HEK293 (cell line): ENCODE measurements at regions not wholly inside any gene's neighbourhood (a gene's known extent, or its start where the extent isn't known, plus 50 kb on each side); places are given as distances from the start of the nearest gene placed in this dataset.

Experiments used
- CTCF ChIA-PET: fragments of 350-600 bp; formaldehyde crosslinking; extraction: SDS; loops from one replicate; lab custom pipeline; 2021; ENCODE audit warnings: antibody characterized with exemption; lab: Yijun Ruan, JAX
- POLR2A ChIA-PET: fragments of 300-600 bp; formaldehyde crosslinking; extraction: SDS; loops from one replicate; lab custom pipeline; 2020; ENCODE audit warnings: antibody characterized with exemption, inconsistent platforms; lab: Yijun Ruan, JAX
- H3K27ac ChIP-seq: fragments of 200-500 bp; sonication (Bioruptor generic); 2 replicates; pipeline ENCODE4 v1.5.1; 2014; ENCODE audit warnings: low read depth, low read length, control low read depth, inconsistent platforms; ENCODE audit errors: extremely low read depth
- H3K36me3 ChIP-seq, 2 experiments: fragments of 200-500 bp in 1 of 2; sonication (Bioruptor generic) in 1 of 2; 1 replicate in 1 of 2; 2 replicates in 1 of 2; pipeline ENCODE4 v1.5.1; 2014 to 2017; ENCODE audit warnings: inconsistent platforms in 2 of 2, low read length in 2 of 2; ENCODE audit not compliant: control insufficient read depth in 2 of 2, insufficient read depth in 1 of 2
- H3K4me1 ChIP-seq: fragments of 200-500 bp; sonication (Bioruptor generic); 2 replicates; pipeline ENCODE4 v1.5.1; 2014; ENCODE audit warnings: mild to moderate bottlenecking, low read length, inconsistent platforms; ENCODE audit not compliant: control insufficient read depth, insufficient read depth
- H3K4me3 ChIP-seq: 2 replicates; pipeline ENCODE4 v1.5.1; 2011; ENCODE audit warnings: low read depth, mild to moderate bottlenecking, control low read depth, low read length, moderate library complexity
- H3K9me3 ChIP-seq: fragments of 200-500 bp; sonication (Bioruptor generic); 2 replicates; pipeline ENCODE4 v1.5.1; 2014; ENCODE audit warnings: low read depth, low read length, inconsistent platforms; ENCODE audit not compliant: control insufficient read depth, insufficient read depth
- GLI2 ChIP-seq: fragments of 450-650 bp; formaldehyde crosslinking; IDR thresholded peaks from 2 replicates; pipeline ENCODE4; 2017; ENCODE audit warnings: missing biosample characterization, missing genetic modification characterization, low read depth, borderline replicate concordance
- IKZF3 ChIP-seq: fragments of 450-650 bp; IDR thresholded peaks from 2 replicates; pipeline ENCODE4 v1.5.0; 2018; ENCODE audit warnings: missing biosample characterization, mild to moderate bottlenecking, missing genetic modification characterization, moderate library complexity
- PBX3 ChIP-seq: sonication (generic); formaldehyde crosslinking; IDR thresholded peaks from 2 replicates; pipeline ENCODE4 v1.8.1; 2022; ENCODE audit warnings: mild to moderate bottlenecking, moderate library complexity, missing genetic modification reagents
- RBAK ChIP-seq: fragments of 450-650 bp; formaldehyde crosslinking; IDR thresholded peaks from 2 replicates; pipeline ENCODE4 v1.5.1; 2016; ENCODE audit warnings: missing biosample characterization, missing genetic modification characterization
- SP3 ChIP-seq: fragments of 450-650 bp; formaldehyde crosslinking; IDR thresholded peaks from 2 replicates; pipeline ENCODE4 v1.5.1; 2016; ENCODE audit warnings: missing biosample characterization, missing genetic modification characterization
- YY2 ChIP-seq: fragments of 450-650 bp; formaldehyde crosslinking; IDR thresholded peaks from 2 replicates; pipeline ENCODE4 v1.5.1; 2016; ENCODE audit warnings: missing biosample characterization, missing genetic modification characterization
- ZBTB21 ChIP-seq: fragments of 450-650 bp; formaldehyde crosslinking; IDR thresholded peaks from 2 replicates; pipeline ENCODE4 v1.5.1; 2017; ENCODE audit warnings: missing biosample characterization, missing genetic modification characterization
- ZNF18 ChIP-seq: fragments of 450-650 bp; formaldehyde crosslinking; IDR thresholded peaks from 2 replicates; pipeline ENCODE4 v1.5.1; 2016; ENCODE audit warnings: missing biosample characterization, missing genetic modification characterization
- ZNF184 ChIP-seq: fragments of 450-650 bp; IDR thresholded peaks from 2 replicates; pipeline ENCODE4 v1.5.1; 2018; ENCODE audit warnings: missing biosample characterization, mild to moderate bottlenecking, missing genetic modification characterization
- ZNF292 ChIP-seq: fragments of 450-650 bp; formaldehyde crosslinking; IDR thresholded peaks from 2 replicates; pipeline ENCODE4 v1.5.1; 2016; ENCODE audit warnings: low read depth, missing biosample characterization, missing genetic modification characterization, borderline replicate concordance
- ZNF362 ChIP-seq: fragments of 450-650 bp; formaldehyde crosslinking; IDR thresholded peaks from 2 replicates; pipeline ENCODE4 v1.5.1; 2016; ENCODE audit warnings: missing biosample characterization, missing genetic modification characterization
- ZNF426 ChIP-seq: fragments of 450-650 bp; formaldehyde crosslinking; IDR thresholded peaks from 2 replicates; pipeline ENCODE4 v1.5.1; 2017; ENCODE audit warnings: missing biosample characterization, missing genetic modification characterization, mild to moderate bottlenecking, inconsistent platforms, moderate library complexity
- ZNF473 ChIP-seq: fragments of 450-650 bp; formaldehyde crosslinking; IDR thresholded peaks from 2 replicates; pipeline ENCODE4 v1.5.1; 2017; ENCODE audit warnings: missing biosample characterization, missing genetic modification characterization
- ZNF501 ChIP-seq: fragments of 450-650 bp; formaldehyde crosslinking; IDR thresholded peaks from 2 replicates; pipeline ENCODE4 v1.5.1; 2016; ENCODE audit warnings: missing biosample characterization, missing genetic modification characterization
- ZNF621 ChIP-seq: fragments of 450-650 bp; formaldehyde crosslinking; IDR thresholded peaks from 2 replicates; pipeline ENCODE4 v1.5.1; 2017; ENCODE audit warnings: missing biosample characterization, missing genetic modification characterization
- ZNF645 ChIP-seq: fragments of 450-650 bp; formaldehyde crosslinking; IDR thresholded peaks from 2 replicates; pipeline ENCODE4; 2016; ENCODE audit warnings: missing biosample characterization, missing genetic modification characterization
- ZNF704 ChIP-seq: fragments of 450-650 bp; formaldehyde crosslinking; IDR thresholded peaks from 2 replicates; pipeline ENCODE4 v1.5.1; 2016; ENCODE audit warnings: missing biosample characterization, missing genetic modification characterization
- ZNF776 ChIP-seq: fragments of 450-650 bp; formaldehyde crosslinking; IDR thresholded peaks from 2 replicates; pipeline ENCODE4 v1.5.0; 2017; ENCODE audit warnings: missing biosample characterization, missing genetic modification characterization, borderline replicate concordance
- ZSCAN18 ChIP-seq: fragments of 450-650 bp; formaldehyde crosslinking; IDR thresholded peaks from 2 replicates; pipeline ENCODE4 v1.5.1; 2016; ENCODE audit warnings: missing biosample characterization, missing genetic modification characterization
- ZSCAN5A ChIP-seq: fragments of 450-650 bp; formaldehyde crosslinking; IDR thresholded peaks from 2 replicates; pipeline ENCODE4 v1.5.1; 2016; ENCODE audit warnings: missing biosample characterization, missing genetic modification characterization

GRCh38 chr2:37770797-37771196 is 99.4 kb upstream of the CDC42EP3 start:
- no peaks in the 10 kb centered on the region for H3K36me3 ChIP-seq
- no peaks in the 10 kb centered on the region for H3K9me3 ChIP-seq
- CTCF ChIA-PET, result no interaction called here
- H3K4me3 ChIP-seq, result no peak overlapping the region
- POLR2A ChIA-PET, result no interaction called here
- no peak for TF ChIP-seq SP3 (tag by site-specific recombination)
- TF ChIP-seq ZNF645 (tag by site-specific recombination), result no peak
- TF ChIP-seq ZNF776 (tag by site-specific recombination), result no peak
- TF ChIP-seq ZNF426 (tag by site-specific recombination), result no peak
- no peak for TF ChIP-seq ZNF621 (tag by site-specific recombination)
- no peak for TF ChIP-seq ZNF184 (tag by site-specific recombination)
- TF ChIP-seq PBX3 (CRISPR knock-in tag), result no peak
- no peak for TF ChIP-seq IKZF3 (tag by site-specific recombination)
- no peak for TF ChIP-seq ZNF501 (tag by site-specific recombination)
- no peak for TF ChIP-seq ZNF362 (tag by site-specific recombination)
- TF ChIP-seq ZNF704 (tag by site-specific recombination), result no peak
- no peak for TF ChIP-seq ZNF473 (tag by site-specific recombination)
- no peak for TF ChIP-seq GLI2 (tag by site-specific recombination)
- no peak for TF ChIP-seq ZNF292 (tag by site-specific recombination)
- TF ChIP-seq ZSCAN18, result no peak
- TF ChIP-seq ZNF18 (tag by site-specific recombination), result no peak
- TF ChIP-seq ZSCAN5A (tag by site-specific recombination), result no peak
- TF ChIP-seq RBAK (tag by site-specific recombination), result no peak
- TF ChIP-seq YY2 (tag by site-specific recombination), result no peak
- TF ChIP-seq ZBTB21 (tag by site-specific recombination), result no peak
- H3K27ac ChIP-seq, result no peak overlapping the region
- H3K4me1 ChIP-seq, result no peaks in the 10 kb centered on the region
